GM12875 (cell line): ENCODE measurements at regions not wholly inside any gene's neighbourhood (a gene's known extent, or its start where the extent isn't known, plus 50 kb on each side); places are given as distances from the start of the nearest gene placed in this dataset.

Source experiments
- H3K4me3 ChIP-seq: one replicate; pipeline ENCODE4 v1.5.1; 2011; ENCODE audit warnings: low read depth, low read length, control low read depth
- TF ChIP-seq, protein P1 (sequence below): IDR thresholded peaks from 2 replicates; pipeline ENCODE4 v1.5.1; 2011; ENCODE audit warnings: low read depth, mild to moderate bottlenecking, control low read depth, inconsistent platforms, low read length, moderate library complexity, borderline replicate concordance; ENCODE audit not compliant: insufficient read depth

GRCh38 chr1:217230412-217230811 lies 400.5 kb downstream of the GPATCH2 start:
- TF ChIP-seq, protein P1, sequence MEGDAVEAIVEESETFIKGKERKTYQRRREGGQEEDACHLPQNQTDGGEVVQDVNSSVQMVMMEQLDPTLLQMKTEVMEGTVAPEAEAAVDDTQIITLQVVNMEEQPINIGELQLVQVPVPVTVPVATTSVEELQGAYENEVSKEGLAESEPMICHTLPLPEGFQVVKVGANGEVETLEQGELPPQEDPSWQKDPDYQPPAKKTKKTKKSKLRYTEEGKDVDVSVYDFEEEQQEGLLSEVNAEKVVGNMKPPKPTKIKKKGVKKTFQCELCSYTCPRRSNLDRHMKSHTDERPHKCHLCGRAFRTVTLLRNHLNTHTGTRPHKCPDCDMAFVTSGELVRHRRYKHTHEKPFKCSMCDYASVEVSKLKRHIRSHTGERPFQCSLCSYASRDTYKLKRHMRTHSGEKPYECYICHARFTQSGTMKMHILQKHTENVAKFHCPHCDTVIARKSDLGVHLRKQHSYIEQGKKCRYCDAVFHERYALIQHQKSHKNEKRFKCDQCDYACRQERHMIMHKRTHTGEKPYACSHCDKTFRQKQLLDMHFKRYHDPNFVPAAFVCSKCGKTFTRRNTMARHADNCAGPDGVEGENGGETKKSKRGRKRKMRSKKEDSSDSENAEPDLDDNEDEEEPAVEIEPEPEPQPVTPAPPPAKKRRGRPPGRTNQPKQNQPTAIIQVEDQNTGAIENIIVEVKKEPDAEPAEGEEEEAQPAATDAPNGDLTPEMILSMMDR, result no peak
- H3K4me3 ChIP-seq, result no peak overlapping the region

- no peak overlapping the region for H3K4me3 ChIP-seq
- TF ChIP-seq, protein P1, result no peak
Measured at GRCh38 chr1:217228689-217229088, 402.2 kb downstream of the GPATCH2 start.

DNA sequence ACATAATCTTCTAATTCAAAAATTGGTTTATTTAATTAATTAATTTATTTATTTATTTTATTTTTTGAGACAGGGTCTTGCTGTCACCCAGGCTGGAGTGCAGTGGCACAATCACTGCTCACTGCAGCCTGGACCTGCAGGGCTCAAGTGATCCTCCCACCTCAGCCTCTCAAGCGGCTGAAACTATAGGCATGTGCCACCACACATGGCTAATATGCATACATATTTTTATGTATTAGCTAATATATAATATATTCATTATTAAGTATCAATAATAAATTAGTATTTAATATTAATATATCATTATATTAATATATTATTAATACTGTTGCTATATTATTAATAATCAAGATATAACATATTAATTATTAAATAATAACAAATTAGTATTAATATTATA lies 406.7 kb downstream of the GPATCH2 start:
- TF ChIP-seq, protein P1, result no peak
- H3K4me3 ChIP-seq, result no peak overlapping the region

DNA sequence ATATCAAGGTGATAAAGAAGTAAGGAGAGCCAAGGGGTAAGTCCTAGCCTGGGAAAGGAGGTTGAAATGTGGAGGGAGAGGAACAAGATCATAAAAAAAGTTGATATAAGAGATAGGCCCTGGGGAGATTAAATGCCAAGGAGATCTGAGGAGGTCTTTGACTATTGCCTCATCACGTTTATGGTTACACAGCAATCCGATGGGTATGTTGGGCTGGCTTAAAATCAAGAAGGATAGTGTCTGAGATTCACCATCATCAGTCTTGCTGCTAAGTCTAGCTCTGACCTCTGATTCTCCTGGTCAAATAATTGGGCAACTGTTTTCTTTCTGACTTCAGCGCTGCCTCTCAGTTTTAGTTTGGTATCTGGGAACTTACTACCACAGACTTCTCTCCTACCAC lies 416.3 kb downstream of the GPATCH2 start:
- no peak overlapping the region for H3K4me3 ChIP-seq
- TF ChIP-seq, protein P1, result no peak

GRCh38 chr1:217211486-217211885 lies 419.4 kb downstream of the GPATCH2 start:
- no peak overlapping the region for H3K4me3 ChIP-seq
- TF ChIP-seq, protein P1, result no peak

GRCh38 chr1:217205578-217205977 lies 425.3 kb downstream of the GPATCH2 start:
- no peak overlapping the region for H3K4me3 ChIP-seq
- TF ChIP-seq, protein P1, result no peak

GRCh38 chr1:217196616-217197015 lies 434.3 kb downstream of the GPATCH2 start:
- H3K4me3 ChIP-seq, result no peak overlapping the region
- TF ChIP-seq, protein P1, result no peak
